ENCODE measurements at regions not wholly inside any gene's neighbourhood (a gene's known extent, or its start where the extent isn't known, plus 50 kb on each side); places are given as distances from the start of the nearest gene placed in this dataset.

DNA sequence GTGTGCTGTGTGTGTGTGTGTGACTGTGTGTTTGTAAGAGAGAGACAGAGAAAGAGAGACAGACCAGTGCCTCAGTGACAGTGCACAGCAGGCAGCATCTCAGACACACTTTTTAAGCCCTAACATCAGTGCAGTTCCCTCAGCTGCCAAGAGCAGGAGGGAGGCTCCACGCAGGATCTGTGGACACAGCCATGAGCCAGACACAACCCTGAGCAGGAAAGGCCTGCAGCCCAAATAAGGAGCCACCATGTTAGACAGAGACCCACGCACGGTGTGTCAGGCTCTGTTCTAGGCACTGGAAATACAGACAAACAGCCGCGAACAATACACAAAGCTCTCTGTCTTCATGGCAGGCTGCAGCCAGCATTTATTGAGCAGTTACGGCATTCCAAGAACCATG is 445.5 kb downstream of the MATN1 start:
- no peak for TF ChIP-seq GATA3 (IDR thresholded peaks at IDR 0.05; ENCODE audit: low read depth, low read length)
- no peak for TF ChIP-seq GATA2 (IDR thresholded peaks at IDR 0.05; ENCODE audit: low read depth, low read length)

DNA sequence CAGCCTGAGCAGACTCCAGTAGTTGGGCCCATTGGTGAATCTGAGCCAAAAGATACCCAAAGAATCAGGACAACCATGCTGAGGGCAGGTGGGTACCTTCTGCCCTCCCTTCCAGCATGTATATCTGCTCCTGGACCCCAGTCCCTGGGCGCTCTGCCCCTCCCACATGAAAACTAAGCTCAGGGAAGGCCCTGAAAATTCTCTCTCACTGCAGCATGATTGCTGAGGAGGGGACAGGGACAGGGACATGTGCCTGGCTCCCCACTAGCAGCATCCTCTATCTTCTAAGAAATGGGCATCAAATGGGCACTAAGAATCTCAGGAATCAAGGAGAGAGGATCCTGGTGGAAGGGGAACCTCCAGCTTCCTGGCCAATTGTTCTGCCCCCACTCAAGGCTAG is 446.0 kb downstream of the MATN1 start:
- TF ChIP-seq GATA3 (IDR thresholded peaks at IDR 0.05; ENCODE audit: low read depth, low read length) (no peak), GATA2 (IDR thresholded peaks at IDR 0.05; ENCODE audit: low read depth, low read length) (no peak)

DNA sequence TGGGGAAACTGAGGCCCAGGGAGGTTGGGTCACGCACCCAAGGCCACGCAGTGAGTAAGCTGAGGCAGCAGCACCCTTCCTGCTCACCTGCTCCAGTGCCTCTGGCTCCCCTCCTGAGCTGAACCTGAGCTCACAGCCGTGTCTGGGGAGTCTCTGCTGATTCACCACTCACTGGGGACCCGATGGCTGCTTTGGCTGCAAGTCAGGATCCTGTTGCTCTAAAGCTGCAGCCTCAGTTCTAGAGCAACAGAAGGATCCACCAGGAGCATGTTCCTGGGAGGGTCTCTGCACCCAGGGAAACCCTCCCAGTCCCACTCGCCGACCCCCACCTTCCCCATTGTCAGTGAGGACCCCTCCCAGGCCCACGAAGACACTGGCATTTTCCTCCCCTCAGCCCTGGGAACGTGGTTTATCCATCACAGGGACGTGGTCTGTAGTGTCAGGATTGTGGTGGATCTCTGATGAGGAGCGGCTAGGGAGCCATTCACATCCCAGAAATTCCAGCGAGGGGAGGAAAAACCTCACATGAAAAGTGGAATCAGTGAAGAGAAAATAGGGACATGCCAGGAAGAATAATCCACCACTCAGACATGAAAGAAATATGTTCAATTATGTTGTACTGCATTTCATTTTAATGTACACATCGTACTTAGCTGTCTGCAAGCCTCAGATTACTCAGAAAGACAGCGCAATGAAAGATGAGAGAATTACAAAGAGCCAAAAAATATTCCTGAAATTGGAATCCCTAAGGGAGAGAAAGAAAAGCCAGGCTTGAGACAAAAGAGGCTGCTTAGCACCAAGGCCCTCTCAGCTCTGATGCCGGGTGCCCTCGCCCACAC is 447.2 kb downstream of the MATN1 start:
- TF ChIP-seq GATA3 (IDR thresholded peaks at IDR 0.05; ENCODE audit: low read depth, low read length) (no peak), GATA2 (IDR thresholded peaks at IDR 0.05; ENCODE audit: low read depth, low read length) (no peak)

DNA sequence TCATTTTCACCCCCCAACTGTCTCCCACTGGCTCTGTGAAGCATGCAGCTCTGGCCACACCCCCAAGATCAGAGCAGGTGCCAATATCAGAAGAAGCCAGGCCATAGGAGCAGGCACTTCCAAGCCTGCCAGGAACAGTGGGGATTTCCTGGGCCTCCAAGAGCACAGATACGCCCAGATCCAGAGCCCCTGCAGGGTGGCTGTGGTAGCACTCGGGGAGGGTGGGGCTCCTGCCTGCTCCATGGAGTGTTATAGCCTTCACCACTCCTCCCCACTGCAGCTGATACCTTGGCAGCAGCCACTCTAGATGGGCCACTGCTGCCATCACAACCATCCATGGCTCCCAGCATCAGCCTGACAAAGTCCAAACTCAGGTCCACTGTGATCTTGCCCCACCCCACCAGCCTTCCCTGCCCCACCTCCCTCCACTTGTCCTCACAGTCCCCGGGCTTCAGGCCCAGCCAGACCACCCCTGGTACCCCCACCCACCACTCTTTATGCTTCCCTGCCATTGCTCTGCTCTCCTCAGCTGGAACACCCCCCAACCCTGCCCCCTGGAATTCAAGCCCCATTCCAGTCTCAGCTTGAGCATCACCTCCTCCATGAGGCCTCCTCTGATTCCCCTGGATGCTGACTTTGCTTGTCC is 448.3 kb downstream of the MATN1 start:
- TF ChIP-seq GATA3 (IDR thresholded peaks at IDR 0.05; ENCODE audit: low read depth, low read length) (no peak), GATA2 (IDR thresholded peaks at IDR 0.05; ENCODE audit: low read depth, low read length) (no peak)

DNA sequence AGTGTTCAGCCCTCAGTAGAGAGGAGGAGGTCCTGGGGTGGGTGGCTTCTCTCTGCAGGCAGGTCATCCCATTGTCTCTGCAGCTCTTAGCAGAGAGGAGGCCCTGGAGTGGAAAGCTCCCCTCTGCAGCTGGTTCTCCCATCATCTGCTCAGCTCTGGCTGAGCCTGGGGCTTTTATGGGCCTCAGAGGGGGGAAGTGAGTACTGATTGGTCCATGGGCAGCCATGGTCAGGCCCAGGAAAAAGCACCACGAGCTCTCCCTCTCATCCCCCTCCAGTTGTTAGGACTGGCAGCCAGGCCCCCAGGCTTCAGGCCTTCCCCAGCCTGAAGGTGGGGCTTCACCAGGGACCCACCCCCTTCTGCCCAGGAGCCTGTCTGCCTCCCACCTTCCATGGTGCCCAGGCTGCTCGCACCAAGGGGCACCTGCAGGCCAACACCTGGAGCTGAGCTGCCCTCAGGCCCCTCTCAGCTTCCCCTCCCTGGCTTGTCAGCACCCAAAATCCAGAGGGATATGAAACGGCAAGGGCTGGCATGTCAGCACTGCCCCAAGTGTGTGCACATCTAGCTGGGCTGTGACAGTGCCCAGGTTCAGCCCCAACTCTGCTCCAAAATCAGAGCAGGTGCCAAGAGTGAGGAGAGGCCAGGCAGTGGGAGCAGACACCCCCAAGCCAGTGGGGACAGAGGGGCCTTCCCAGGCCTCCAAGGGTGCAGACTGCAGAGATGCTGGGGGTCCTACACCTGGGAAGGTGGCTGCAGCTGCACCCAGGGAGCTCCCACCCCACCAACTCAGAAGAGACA is 449.0 kb downstream of the MATN1 start:
- TF ChIP-seq GATA3 (IDR thresholded peaks at IDR 0.05; ENCODE audit: low read depth, low read length) (no peak), GATA2 (IDR thresholded peaks at IDR 0.05; ENCODE audit: low read depth, low read length) (no peak)

DNA sequence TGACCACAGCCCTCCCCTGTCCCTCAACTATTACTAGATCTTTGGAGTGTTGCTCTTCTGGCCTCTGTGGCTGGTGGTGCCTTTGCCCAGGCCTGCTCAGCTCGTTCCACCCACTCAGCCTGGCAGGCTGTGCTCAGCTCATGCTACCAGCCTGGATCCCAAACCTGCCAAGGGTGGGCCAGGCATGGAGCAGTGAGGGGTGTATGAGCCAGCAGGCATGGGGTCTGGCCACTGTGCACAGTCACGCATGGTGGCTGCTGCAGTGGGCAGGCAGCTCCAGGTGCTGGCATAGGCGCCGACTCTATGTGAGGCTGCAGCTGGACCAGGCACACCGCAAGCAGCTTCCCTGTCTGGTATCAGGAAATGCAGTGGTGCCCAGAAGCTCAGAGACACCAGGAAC is 449.9 kb downstream of the MATN1 start:
- TF ChIP-seq GATA3 (IDR thresholded peaks at IDR 0.05; ENCODE audit: low read depth, low read length) (no peak), GATA2 (IDR thresholded peaks at IDR 0.05; ENCODE audit: low read depth, low read length) (no peak)

DNA sequence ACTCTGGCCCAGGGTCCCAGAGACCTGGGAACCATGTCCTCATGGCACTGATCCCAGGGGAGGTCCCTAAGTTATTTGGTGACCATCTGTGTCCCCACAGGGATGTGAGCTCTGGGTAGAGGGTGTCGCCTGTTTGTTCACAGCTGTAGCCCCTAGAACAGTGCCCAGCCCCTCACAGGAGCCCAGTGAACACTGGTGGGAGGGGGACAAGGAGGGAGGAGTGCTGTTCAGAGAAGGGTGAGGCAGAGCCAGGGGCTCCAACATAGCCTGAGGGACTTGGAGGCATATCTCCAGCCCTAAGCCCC is 450.4 kb downstream of the MATN1 start:
- TF ChIP-seq GATA2 (IDR thresholded peaks at IDR 0.05; ENCODE audit: low read depth, low read length) (no peak), GATA3 (IDR thresholded peaks at IDR 0.05; ENCODE audit: low read depth, low read length) (no peak)

DNA sequence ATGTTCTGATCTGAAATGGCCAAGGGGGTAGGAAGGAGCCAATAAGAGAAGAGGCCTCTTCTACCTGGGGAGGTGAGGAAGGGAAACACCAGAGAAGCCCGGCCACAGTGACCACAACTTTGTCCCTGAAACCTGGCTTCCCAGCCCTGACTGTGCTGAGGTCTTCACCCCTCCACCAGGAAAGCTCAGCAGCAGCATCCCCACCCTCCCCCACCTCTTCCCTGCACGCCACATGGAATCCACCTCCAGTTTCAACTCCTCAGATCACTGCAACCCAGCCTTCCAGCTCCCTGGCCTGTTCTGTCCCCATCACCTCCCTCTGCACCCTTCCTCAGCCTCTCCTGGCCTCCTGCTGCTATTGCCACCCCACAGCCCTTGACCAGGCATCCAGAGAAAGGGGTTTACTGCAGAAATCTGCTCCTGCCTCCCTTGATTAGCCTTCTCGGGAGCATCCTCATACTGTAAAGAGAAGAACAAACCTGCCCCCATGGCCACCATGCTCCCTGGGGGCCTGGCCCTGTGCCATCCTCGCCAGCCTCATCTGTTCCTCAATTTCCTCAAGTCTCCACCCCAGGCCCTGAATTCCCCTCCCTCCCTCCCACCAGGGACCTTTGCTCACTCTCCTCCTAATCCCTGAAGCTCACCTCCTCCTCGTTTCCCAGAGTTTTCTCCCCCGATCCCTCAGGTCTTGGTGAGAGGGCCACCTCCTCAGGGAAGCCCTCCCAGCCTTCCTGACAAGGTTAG is 450.9 kb downstream of the MATN1 start:
- TF ChIP-seq GATA3 (IDR thresholded peaks at IDR 0.05; ENCODE audit: low read depth, low read length), result no peak
- no peak for TF ChIP-seq GATA2 (IDR thresholded peaks at IDR 0.05; ENCODE audit: low read depth, low read length)

DNA sequence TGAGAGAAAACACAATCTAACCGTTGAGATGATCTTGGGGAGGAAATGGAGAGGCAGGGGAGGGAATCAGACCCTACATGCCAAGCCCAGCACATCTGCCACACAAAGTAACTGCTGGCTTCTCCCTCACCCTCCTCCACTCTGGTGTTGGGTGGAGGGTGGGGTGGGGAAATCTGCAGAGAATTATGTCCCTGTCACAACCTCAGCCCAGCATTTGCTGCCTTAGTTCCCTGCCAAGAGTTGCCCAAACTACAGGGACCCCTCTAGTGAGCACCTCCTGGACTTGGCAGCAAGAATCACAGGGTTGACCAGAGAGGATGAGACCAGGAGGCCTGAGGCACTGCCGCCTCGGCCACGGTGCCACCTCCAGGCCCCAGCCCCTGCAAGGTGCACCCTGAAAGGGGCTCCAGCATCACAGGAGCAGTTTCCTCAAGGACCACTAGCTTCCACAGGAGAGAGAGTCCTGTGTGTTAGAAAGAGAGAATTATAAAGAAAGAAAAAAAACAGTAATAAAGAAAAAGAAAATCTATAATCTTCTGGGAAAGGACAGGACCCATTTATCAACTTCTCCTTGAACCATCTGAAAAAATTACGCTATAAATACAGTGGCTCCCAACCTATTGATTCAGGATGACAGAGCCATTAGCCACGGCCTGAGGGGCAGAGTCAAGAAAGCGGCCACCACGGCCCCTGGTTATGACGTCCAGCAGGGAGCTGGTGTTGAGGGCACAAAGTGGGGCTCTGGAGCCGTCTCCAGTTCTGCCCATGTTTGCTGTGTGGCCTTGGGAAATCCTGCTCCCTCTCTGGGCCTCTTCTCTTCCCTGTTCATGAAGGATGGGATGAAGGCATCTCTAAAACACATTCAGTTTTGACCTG is 451.7 kb downstream of the MATN1 start:
- no peak for TF ChIP-seq GATA3 (IDR thresholded peaks at IDR 0.05; ENCODE audit: low read depth, low read length)
- no peak for TF ChIP-seq GATA2 (IDR thresholded peaks at IDR 0.05; ENCODE audit: low read depth, low read length)

DNA sequence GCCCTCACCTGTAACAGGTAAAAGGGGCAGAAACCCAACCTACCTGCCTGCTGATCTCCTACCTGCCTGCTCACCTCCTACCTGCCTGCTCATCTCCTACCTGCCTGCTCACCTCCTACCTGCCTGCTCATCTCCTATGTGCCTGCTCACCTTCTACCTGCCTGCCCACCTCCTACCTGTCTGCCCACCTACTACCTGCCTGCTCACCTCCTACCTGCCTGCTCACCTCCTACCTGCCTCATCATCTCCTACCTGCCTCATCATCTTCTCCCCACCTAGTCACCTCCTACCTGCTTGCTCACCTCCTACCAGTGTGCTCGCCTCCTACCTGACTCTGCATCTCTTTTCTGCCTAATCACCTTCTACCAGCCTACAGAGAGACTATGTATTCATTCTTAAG is 452.9 kb downstream of the MATN1 start:
- TF ChIP-seq GATA2 (IDR thresholded peaks at IDR 0.05; ENCODE audit: low read depth, low read length), result no peak
- TF ChIP-seq GATA3 (IDR thresholded peaks at IDR 0.05; ENCODE audit: low read depth, low read length), result no peak

DNA sequence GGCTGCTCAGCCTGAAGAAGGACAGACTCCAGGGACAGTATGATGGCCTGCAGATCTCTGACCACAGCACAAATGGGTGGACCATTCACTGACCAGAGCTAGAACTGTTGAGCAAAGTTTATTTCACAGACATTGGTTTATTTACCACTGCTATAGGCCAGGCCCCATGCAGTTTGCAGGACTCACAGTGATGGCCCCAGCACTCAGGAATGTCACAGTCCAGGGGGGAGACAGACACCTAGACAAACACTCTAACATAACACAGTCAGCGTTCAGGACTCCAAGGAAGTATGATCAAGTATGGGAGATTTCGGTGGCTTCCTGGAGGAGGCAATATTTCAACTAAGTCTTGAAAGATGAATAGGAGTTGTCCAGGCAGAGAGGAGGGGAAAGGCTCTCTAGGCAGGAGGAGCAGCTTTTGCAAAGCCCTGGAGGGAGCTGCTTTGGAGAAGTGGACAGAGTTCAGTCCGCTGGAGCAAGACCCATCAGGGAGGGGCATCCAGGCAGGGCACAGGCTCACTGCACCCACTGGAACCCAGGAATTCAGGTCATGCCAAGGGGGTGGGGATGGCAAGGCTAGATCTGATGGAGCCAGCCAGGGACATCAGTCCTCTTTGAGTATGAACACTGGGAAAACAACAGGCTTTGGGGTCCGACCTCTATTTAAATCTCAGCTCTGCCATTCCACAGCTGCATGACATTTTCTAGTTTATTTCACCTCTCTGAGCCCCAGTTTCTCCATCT is 454.3 kb downstream of the MATN1 start:
- no peak for TF ChIP-seq GATA3 (IDR thresholded peaks at IDR 0.05; ENCODE audit: low read depth, low read length)
- no peak for TF ChIP-seq GATA2 (IDR thresholded peaks at IDR 0.05; ENCODE audit: low read depth, low read length)

DNA sequence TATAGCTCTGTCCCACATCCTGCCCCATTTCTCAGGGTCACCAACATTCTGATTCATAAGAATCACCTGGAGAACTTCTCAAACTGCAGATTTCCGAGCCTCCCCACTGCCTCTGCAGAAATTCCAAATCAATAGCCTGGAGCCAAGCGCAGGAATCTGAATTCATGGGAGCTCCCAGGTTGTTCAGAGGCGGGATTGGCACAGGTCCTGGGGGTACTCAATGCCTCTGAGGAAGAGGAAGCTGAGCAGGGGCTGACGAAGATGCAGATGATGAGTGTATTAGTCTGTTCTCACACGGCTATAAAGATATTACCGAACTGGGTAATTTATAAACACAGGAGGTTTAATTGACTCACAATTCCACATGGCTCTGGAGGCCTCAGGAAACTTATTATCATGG is 455.5 kb downstream of the MATN1 start:
- TF ChIP-seq GATA2 (IDR thresholded peaks at IDR 0.05; ENCODE audit: low read depth, low read length), result no peak
- TF ChIP-seq GATA3 (IDR thresholded peaks at IDR 0.05; ENCODE audit: low read depth, low read length), result no peak

Data from SH-SY5Y (cell line).